GM12864 (cell line): ENCODE measurements at regions not wholly inside any gene's neighbourhood (a gene's known extent, or its start where the extent isn't known, plus 50 kb on each side); places are given as distances from the start of the nearest gene placed in this dataset.

ENCODE experiments used
- DNase-seq: peaks from one replicate; pipeline ENCODE4 v3.0.0-alpha.2; 2011; ENCODE audit warnings: low read depth
- H3K4me3 ChIP-seq: 2 replicates; pipeline ENCODE4 v1.5.1; 2011; ENCODE audit warnings: mild to moderate bottlenecking, low read depth, low read length, control low read depth
- CTCF ChIP-seq: IDR thresholded peaks from 2 replicates; pipeline ENCODE4 v1.5.1; 2011; ENCODE audit warnings: low read depth, mild to moderate bottlenecking, moderate library complexity, low read length, control low read depth, inconsistent platforms; ENCODE audit errors: missing control alignments

- TF ChIP-seq CTCF, result peak; percentile 86
- DNase-seq, result peak; percentile 4
- H3K4me3 ChIP-seq, result no peak overlapping the region
Observed at GRCh38 chr4:30380404-30380998, 339.7 kb upstream of the PCDH7 start.

- DNase-seq, result no peak
Observed at GRCh38 chr4:30385650-30386049, 334.5 kb upstream of the PCDH7 start.

GRCh38 chr4:30386266-30386895 lies 333.8 kb upstream of the PCDH7 start:
- H3K4me3 ChIP-seq, result no peak overlapping the region
- DNase-seq, result no peak
- TF ChIP-seq CTCF, result no peak

More at GRCh38 chr4:30385650-30386049, 334.5 kb upstream of the PCDH7 start:
- no peak for TF ChIP-seq CTCF
- no peak overlapping the region for H3K4me3 ChIP-seq

GRCh38 chr4:30395902-30396301 lies 324.3 kb upstream of the PCDH7 start:
- TF ChIP-seq CTCF, result no peak
- no peak overlapping the region for H3K4me3 ChIP-seq
- no peak for DNase-seq

- no peak for TF ChIP-seq CTCF
- no peak for DNase-seq
- no peak overlapping the region for H3K4me3 ChIP-seq
Observed at GRCh38 chr4:30396772-30397475, 323.2 kb upstream of the PCDH7 start.

GRCh38 chr4:30399476-30399875 lies 320.7 kb upstream of the PCDH7 start:
- TF ChIP-seq CTCF, result no peak
- no peak overlapping the region for H3K4me3 ChIP-seq
- no peak for DNase-seq

GRCh38 chr4:30402276-30402675 lies 317.9 kb upstream of the PCDH7 start:
- TF ChIP-seq CTCF, result no peak
- no peak for DNase-seq
- H3K4me3 ChIP-seq, result no peak overlapping the region
